GM12872 (cell line): ENCODE measurements at regions not wholly inside any gene's neighbourhood (a gene's known extent, or its start where the extent isn't known, plus 50 kb on each side); places are given as distances from the start of the nearest gene placed in this dataset.

Experiments
- TF ChIP-seq, protein P1 (sequence below): IDR thresholded peaks from 3 replicates; pipeline ENCODE4 v1.5.1; 2011; ENCODE audit warnings: low read depth, mild to moderate bottlenecking, low read length, moderate library complexity; ENCODE audit not compliant: insufficient read depth

DNA sequence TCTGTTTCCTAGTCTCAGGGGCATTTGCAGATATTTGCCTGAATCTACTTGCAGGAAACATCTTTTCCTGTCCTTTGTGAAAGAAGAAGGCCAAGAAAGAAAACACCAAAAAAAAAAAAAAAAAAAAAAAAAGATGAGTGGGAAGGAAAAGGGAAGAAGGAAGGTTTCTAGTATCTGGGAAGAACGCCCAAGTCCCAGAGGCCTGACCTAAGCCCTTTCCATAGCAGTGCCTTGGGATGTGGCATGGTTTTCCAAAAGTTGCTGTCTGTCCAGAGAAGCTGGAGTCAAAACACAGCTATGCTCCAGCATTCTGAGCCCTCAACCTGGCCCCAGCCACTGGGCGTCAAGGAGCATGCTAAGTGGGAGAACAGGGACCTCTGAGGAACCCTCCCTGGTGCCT lies 123.5 kb downstream of the INHBB start:
- TF ChIP-seq, protein P1, sequence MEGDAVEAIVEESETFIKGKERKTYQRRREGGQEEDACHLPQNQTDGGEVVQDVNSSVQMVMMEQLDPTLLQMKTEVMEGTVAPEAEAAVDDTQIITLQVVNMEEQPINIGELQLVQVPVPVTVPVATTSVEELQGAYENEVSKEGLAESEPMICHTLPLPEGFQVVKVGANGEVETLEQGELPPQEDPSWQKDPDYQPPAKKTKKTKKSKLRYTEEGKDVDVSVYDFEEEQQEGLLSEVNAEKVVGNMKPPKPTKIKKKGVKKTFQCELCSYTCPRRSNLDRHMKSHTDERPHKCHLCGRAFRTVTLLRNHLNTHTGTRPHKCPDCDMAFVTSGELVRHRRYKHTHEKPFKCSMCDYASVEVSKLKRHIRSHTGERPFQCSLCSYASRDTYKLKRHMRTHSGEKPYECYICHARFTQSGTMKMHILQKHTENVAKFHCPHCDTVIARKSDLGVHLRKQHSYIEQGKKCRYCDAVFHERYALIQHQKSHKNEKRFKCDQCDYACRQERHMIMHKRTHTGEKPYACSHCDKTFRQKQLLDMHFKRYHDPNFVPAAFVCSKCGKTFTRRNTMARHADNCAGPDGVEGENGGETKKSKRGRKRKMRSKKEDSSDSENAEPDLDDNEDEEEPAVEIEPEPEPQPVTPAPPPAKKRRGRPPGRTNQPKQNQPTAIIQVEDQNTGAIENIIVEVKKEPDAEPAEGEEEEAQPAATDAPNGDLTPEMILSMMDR, result no peak

DNA sequence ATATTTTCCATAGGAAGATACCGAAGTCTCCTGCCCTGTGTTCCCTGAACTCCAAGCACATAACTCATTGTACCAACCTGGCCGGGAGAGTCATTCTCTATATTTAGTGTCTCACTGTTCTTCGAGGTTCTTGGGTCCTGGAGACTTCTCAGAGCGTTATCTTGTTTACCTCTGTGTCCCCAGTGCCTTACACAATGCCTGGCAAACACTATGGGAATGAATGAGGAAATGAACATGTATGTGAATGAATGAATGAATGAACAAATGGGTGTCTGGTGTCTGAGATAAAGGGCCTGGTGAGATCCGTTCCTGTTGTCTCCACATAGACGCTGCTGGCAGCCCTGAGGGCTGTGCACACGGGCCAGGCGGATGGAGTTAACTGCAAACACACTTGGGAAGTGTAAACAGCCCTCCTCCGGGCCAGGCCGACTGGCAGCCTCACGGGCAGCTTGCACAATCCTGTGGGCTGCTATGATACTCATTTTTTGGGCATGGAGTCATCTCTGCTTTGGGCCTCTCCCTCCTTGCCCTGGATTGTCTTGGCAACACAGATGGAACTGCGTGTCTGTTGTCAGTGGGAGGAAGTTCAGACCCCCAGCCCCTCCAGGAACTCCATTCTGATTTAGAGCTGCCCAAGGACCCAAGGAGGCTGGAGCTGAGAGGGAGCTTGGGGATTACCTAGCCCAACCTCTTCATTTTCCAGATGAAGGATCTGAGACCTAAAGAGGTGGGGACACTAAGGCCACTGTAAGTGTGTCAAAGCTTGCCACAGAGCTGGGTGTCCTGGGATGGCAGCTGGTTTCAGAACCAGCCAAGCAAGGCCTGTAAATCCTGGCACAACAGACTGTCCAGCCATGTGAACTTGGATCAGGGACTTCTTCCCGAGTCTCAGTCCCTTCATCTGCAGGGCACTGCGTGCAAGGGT lies 124.4 kb downstream of the INHBB start:
- TF ChIP-seq, protein P1, result no peak

DNA sequence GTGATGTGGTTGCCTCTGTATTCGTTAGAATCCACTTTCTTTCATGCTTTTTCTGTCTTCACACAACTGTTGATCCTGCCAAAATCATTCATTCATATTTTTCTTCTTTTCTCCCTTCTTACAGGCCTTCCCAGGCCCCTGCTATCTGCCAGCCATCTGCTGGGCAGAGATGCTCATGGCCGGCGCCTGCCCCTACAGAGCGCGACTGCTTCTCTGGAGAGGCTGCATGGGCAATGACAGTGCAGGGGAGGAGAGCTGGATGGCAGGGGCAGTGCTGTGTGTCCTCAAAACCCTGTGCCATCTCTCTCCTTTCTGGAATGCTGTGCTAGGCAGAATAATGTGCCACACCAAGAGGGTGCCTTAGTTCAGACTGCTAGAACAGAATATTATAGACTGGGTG lies 125.2 kb downstream of the INHBB start:
- TF ChIP-seq, protein P1, result no peak

DNA sequence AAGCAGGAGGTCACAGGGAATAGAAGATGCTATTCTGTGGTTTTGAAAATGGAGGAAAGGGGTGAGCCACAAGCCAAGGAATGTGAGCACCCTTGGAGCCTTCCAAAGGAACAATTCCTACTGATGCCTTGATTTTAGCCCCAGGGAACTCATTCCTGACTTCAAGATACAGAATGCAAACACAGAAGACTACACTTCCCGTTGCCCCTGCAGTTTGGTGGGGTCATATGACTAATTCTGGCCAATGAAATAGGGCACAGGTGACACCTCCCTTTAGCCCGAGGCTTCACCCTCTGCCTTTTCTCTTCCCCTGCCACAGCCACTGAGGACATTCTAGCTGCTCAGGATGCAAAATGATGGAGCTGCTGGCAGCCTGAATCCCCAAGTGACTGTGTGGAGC lies 126.1 kb downstream of the INHBB start:
- TF ChIP-seq, protein P1, result no peak

DNA sequence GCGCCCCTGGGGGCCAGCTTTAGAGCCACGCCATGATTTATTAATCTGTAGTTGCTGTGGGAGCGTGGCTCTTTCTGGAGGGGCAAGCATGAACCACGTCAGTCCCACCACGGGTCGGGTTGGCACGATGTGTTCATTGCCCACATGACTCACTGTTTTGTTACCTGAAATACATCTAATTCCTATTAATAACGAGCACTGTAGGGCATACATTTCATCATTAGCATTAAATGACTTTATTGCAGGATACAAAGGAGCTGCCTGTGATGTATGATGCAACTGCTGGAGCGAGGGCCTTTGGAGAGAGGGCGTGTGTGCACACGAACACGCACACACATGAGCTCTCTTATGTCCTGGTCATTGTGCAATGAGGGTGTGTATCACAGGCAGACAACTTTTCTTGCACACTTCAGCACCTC lies 127.0 kb downstream of the INHBB start:
- TF ChIP-seq, protein P1, result no peak

DNA sequence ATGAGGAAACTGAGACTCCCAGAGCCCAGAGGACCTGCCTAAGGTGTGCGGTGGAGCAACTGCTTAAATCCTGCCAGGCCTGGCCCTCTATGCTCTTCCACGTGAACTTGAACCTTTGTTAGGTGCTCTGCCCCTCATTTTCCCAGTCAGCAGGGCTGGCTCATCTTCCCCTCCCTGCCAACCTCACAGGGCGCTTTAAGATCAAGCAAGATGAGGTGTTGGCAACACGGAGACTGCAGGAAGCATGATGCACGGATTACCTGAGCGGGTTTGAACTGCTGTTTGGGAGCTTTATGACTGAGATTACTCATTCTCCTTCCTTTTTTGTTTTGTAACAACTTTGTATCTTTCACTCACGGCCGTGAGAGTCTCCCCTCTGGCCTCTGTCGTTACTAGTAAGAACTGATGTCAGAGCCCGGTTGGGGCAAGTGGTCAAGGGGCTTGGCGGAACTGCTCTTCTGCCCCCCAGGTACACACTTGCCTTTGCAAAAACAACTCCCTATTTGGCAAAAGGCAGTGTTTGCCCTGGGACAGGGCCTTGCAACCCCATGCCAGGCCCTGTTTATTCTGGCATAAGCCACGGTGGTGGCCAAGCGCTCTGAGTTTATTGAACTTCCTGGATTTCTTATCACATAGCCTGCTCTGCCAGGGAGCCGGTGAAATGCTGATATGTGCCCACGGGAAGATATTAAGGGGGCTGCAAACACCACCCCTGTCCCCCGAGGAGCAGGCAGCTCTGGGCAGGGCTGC lies 127.8 kb downstream of the INHBB start:
- TF ChIP-seq, protein P1, result no peak

DNA sequence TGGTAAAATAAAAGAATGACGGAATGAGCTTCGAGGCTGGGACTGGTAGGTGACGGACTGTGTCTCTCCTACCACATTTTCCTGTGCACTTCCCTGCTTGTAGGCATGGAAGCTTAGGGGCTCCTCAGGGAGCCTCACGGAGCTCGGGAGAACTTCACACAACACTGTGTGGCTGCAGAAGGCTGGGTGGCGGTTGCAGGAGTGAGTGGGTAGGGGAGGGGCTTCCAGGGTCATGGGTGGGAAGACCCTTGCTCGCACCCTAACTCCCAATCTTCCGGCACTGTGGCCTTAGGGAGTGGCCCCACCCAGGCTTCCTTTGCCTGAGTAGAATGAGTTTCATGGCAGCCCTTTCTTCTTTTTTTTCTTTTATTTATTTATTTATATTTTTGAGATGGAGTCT lies 128.6 kb downstream of the INHBB start:
- TF ChIP-seq, protein P1, result no peak
